Amniotic epithelial cell (primary cell): ENCODE measurements at regions not wholly inside any gene's neighbourhood (a gene's known extent, or its start where the extent isn't known, plus 50 kb on each side); places are given as distances from the start of the nearest gene placed in this dataset.
"Not testable (repeated sequence)": the region's sequence is repeated elsewhere in the genome, so short reads cannot be mapped to it uniquely, and the experiment has no call there.

Experiments used
- DNase-seq: peaks from one replicate; pipeline ENCODE4 v3.0.0-alpha.2; 2010; ENCODE audit warnings: low read depth

DNA sequence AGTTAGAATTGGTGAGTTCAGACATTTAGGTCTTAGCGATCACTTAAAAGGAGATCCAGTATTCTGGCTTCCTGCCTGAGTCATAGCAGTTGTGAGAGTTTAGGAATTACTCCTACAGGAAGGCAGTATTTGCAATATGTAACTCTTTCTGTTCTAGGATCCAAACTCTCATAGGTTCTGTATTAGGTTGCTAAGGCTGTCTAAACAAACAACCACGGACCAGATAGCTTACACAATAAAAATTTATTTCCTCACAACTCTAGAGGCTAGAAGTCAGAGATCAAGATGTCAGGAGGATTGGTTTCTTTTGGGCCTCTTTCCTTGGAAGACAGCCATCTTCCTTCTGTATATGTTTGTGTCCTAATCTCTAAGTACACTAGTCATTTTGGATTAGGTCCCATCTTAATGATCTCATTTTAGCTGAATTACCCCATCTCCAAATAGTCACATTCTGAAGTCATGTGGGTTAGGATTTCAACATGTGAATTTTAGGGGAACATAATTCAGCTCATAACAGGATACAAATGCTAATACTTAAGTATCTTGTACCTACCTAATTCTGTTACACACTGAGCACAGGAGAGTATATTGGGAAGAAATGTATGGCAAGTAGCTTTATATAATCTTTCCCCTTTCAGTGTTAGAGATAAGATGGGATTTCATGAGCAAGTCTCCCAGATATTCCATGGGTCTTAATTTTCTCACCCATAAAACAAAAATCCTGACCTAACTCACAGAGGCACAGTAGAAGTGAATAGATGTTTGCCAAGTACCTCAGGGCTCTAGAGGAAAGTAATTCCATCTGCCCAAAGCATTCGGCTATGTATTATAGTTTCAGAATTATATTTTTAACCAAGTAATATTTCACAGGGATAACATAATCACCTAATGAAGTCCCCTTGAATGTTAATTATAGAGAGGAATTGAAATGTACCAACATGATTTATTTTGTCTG is 144.4 kb downstream of the PTBP2 start:
- peak; percentile 100 for DNase-seq

- no peak for DNase-seq
Observed at GRCh38 chr1:96872757-96873156, 151.2 kb downstream of the PTBP2 start.

- no peak for DNase-seq
Observed at GRCh38 chr1:96878640-96879039, 157.1 kb downstream of the PTBP2 start.

GRCh38 chr1:96880626-96881025 is 159.0 kb downstream of the PTBP2 start:
- DNase-seq: no peak

- DNase-seq: peak; percentile 34
Observed at GRCh38 chr1:96882096-96882495, 160.5 kb downstream of the PTBP2 start.

DNA sequence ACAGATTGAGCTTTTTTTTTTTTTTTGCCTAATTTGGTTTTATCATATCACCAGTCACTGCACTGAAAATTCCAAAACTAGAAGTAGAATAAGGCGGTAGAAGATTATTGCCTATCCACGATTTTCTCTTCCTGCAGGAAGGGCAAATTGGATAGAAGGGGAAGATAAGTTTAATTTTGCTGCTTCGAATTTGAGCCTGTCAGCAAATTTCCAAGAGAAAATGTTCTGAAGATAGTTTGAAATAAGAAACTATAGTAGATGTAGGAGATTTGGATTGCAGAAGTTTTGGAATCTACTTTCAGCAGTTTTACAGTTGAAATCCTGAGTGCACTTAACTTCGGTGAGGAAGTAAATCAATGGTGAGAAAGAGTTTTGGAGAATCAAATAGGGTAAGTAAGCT is 164.9 kb downstream of the PTBP2 start:
- DNase-seq: no peak

- peak; percentile 44 for DNase-seq
Observed at GRCh38 chr1:96887501-96887900, 165.9 kb downstream of the PTBP2 start.

DNA sequence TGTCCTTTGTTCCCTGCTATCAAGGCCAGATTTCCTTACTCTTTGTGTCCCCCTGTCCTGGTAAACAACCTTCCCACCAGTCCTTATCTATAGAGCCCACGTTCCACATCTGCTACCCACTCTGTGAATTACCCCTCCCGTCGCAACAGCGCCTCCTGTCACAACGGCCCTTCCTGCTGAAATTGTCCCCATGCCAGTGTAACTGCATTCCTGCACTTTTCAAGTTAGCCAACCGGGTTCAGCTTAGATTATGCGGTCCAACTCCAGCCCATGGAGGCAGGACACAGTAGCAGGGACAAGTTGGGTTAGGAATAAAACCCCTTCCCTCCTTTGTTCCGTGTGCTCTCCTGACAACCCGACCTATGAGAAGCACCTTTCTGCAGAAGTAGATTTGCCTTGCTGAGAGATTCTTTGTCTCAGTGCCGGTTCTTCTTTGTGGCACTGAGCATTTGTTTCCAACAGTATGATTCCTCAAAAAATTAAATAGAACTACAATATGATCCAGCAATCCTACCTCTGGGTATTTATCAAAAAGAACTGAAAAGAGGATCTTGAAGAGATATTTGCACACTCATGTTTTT is 180.3 kb downstream of the PTBP2 start:
- no peak for DNase-seq

GRCh38 chr1:96912248-96912647 is 190.7 kb downstream of the PTBP2 start:
- no peak for DNase-seq

GRCh38 chr1:96915701-96916100 is 194.1 kb downstream of the PTBP2 start:
- not testable (repeated sequence) for DNase-seq

DNA sequence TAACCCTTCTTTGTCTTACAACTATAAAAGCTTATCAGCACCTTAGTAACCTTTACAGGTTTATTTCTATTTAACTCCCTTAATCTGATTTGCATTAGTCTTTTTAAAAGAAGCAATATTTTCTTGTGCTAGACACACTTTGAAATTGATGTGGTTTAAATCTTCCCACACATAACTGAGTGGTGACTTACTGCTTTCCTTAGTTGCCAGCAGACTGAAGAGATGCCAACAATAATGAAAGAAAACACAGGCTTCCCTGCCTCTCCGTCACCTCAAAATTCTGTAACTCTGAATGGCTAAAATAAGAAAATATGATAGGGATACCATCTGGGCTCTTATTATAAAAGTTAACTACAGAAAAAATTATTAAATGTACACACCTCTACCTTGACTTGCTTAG is 196.8 kb downstream of the PTBP2 start:
- DNase-seq: peak; percentile 86

GRCh38 chr1:96922181-96922580 is 200.6 kb downstream of the PTBP2 start:
- DNase-seq: no peak

DNA sequence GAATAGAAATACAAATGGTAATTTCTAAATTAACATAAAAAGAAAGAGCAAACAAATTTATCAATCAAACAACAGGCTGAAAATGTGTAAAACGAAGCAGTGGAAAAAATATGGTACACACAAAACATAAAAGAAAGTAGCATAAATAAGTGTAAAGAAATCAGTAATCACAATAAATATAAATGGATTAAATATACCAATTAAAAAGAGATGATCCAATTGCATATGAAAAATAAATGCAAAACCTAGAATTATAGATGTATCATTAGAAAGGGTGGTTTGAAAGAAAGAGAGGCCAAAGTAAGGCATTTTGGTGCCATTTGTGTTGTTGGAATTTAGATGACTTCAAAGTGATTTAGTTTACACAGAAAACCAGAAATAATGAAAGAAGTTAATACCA is 202.2 kb downstream of the PTBP2 start:
- DNase-seq: no peak

DNA sequence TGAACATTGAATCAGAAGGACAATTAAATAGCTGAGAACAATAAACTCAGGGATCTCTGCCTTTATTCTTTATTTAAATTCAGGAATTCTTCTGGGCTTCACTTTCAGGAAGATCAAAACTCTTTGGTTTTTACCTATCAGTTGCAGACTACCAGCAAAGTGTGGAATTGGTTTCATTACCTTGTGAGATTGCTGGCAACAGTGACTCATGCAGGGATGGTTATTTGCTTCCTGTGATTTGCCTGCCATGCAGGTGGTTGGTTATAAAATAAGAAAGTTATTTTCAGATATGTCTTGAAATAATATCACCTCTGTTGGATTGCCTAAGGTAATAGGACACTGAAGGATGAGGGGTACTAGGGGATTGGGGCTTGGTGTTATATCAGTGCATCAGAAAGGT is 204.6 kb downstream of the PTBP2 start:
- DNase-seq: no peak

GRCh38 chr1:96927125-96927524 is 205.5 kb downstream of the PTBP2 start:
- DNase-seq: peak; percentile 71

GRCh38 chr1:96931136-96931535 is 209.6 kb downstream of the PTBP2 start:
- no peak for DNase-seq

- DNase-seq: no peak
Observed at GRCh38 chr1:96934282-96934681, 212.7 kb downstream of the PTBP2 start.

- no peak for DNase-seq
Observed at GRCh38 chr1:96944432-96945092, 223.0 kb downstream of the PTBP2 start.

GRCh38 chr1:96945509-96946084 is 224.0 kb downstream of the PTBP2 start:
- DNase-seq: peak; percentile 84

DNA sequence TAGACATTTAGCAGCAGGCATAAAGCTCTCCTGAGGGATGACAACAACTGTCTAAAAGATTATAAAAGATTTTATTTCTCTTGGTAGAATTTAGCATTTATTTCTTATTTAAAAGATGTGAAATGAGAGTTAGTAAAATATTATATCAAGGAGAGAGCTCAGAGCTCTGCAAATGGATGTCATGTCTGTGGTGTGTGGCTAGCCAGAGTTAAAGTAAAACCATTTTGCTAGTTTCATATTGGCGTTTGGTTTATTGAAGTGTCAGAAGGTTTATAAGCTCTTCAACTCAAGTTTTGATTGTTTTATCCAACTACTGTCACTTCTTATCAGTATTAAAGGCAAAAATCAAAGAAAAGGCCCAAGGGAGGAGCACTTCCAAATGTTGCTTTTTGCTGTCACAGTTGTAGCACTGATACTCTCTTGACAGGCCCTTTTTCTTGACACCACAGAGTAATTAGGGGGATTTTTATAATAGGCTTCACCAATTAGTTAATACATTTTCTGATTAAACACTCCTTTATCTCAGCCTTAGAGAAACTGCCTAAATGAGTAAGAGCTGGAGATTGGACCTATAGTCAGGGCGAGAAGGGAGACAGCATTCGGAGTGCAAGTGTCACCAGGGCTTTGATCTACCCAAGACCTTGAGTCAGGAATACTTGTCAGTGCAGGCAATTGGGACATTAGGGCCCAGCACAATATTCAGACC is 233.9 kb downstream of the PTBP2 start:
- DNase-seq: no peak

- DNase-seq: no peak
Observed at GRCh38 chr1:96962216-96962615, 240.6 kb downstream of the PTBP2 start.

DNA sequence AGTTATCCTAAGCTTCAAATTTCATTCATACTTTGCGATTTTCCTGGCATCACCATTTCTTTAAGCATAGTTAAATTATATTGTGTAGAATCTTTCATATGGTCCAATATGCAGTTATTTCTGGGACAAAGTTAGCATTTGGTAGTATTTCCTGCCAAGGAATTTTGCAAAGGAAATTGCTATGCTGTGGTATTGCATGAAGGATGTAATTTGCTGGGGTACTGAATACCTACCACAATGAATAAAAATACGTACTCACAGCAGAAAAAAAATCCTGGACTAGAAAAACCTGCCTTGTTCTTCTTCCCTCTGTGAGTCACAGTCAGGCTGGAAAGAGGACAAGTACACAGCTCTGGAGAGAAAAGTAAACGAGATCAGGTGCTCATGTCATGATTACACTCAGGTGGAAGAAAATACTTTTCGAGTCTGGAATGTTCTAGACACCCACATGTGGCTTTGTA is 241.2 kb downstream of the PTBP2 start:
- DNase-seq: peak; percentile 57
